HEK293 (cell line): ENCODE measurements at regions not wholly inside any gene's neighbourhood (a gene's known extent, or its start where the extent isn't known, plus 50 kb on each side); places are given as distances from the start of the nearest gene placed in this dataset.

Source experiments
- BCL11B ChIP-seq: fragments of 450-650 bp; formaldehyde crosslinking; IDR thresholded peaks from 2 replicates; pipeline ENCODE4 v1.5.1; 2016; ENCODE audit warnings: low read depth, missing biosample characterization, missing genetic modification characterization
- GFI1B ChIP-seq: fragments of 450-650 bp; formaldehyde crosslinking; IDR thresholded peaks from 2 replicates; pipeline ENCODE4 v1.5.1; 2016; ENCODE audit warnings: missing biosample characterization, missing genetic modification characterization
- GLI2 ChIP-seq: fragments of 450-650 bp; formaldehyde crosslinking; IDR thresholded peaks from 2 replicates; pipeline ENCODE4; 2017; ENCODE audit warnings: missing biosample characterization, missing genetic modification characterization, low read depth, borderline replicate concordance
- IKZF3 ChIP-seq: fragments of 450-650 bp; IDR thresholded peaks from 2 replicates; pipeline ENCODE4 v1.5.0; 2018; ENCODE audit warnings: missing biosample characterization, mild to moderate bottlenecking, missing genetic modification characterization, moderate library complexity
- PBX3 ChIP-seq: sonication (generic); formaldehyde crosslinking; IDR thresholded peaks from 2 replicates; pipeline ENCODE4 v1.8.1; 2022; ENCODE audit warnings: mild to moderate bottlenecking, moderate library complexity, missing genetic modification reagents
- YY1 ChIP-seq: fragments of 450-650 bp; formaldehyde crosslinking; IDR thresholded peaks from 2 replicates; pipeline ENCODE4 v1.5.1; 2018; ENCODE audit warnings: missing biosample characterization, missing genetic modification characterization
- ZBTB11 ChIP-seq: fragments of 450-650 bp; formaldehyde crosslinking; conservative IDR thresholded peaks from 2 replicates; pipeline ENCODE4 v1.5.1; 2016; ENCODE audit warnings: low read depth, missing biosample characterization, missing genetic modification characterization
- ZBTB20 ChIP-seq: fragments of 450-650 bp; formaldehyde crosslinking; IDR thresholded peaks from 2 replicates; pipeline ENCODE4 v1.5.1; 2016; ENCODE audit warnings: missing biosample characterization, missing genetic modification characterization
- ZFP3 ChIP-seq: fragments of 450-650 bp; formaldehyde crosslinking; IDR thresholded peaks from 2 replicates; pipeline ENCODE4 v1.5.1; 2016; ENCODE audit warnings: low read depth, missing biosample characterization, missing genetic modification characterization
- ZNF112 ChIP-seq: fragments of 450-650 bp; formaldehyde crosslinking; IDR thresholded peaks from 2 replicates; pipeline ENCODE4 v1.5.0; 2017; ENCODE audit warnings: missing biosample characterization, missing genetic modification characterization
- ZNF132 ChIP-seq: fragments of 450-650 bp; formaldehyde crosslinking; IDR thresholded peaks from 2 replicates; pipeline ENCODE4 v1.5.1; 2017; ENCODE audit warnings: missing biosample characterization, missing genetic modification characterization, borderline replicate concordance
- ZNF148 ChIP-seq: fragments of 450-650 bp; formaldehyde crosslinking; IDR thresholded peaks from 2 replicates; pipeline ENCODE4 v1.5.0; 2017; ENCODE audit warnings: missing biosample characterization, missing genetic modification characterization, borderline replicate concordance
- ZNF157 ChIP-seq: fragments of 450-650 bp; formaldehyde crosslinking; IDR thresholded peaks from 2 replicates; pipeline ENCODE4 v1.5.1; 2016; ENCODE audit warnings: missing biosample characterization, missing genetic modification characterization
- ZNF324 ChIP-seq: fragments of 450-650 bp; formaldehyde crosslinking; IDR thresholded peaks from 2 replicates; pipeline ENCODE4 v1.5.1; 2016; ENCODE audit warnings: missing biosample characterization, missing genetic modification characterization
- ZNF350 ChIP-seq: fragments of 450-650 bp; formaldehyde crosslinking; IDR thresholded peaks from 2 replicates; pipeline ENCODE4 v1.5.0; 2017; ENCODE audit warnings: missing biosample characterization, mild to moderate bottlenecking, missing genetic modification characterization
- ZNF394 ChIP-seq: fragments of 450-650 bp; formaldehyde crosslinking; IDR thresholded peaks from 2 replicates; pipeline ENCODE4 v1.5.1; 2016; ENCODE audit warnings: missing biosample characterization, missing genetic modification characterization, mild to moderate bottlenecking, moderate library complexity, borderline replicate concordance
- ZNF398 ChIP-seq: fragments of 450-650 bp; formaldehyde crosslinking; IDR thresholded peaks from 2 replicates; pipeline ENCODE4 v1.5.1; 2017; ENCODE audit warnings: missing biosample characterization, missing genetic modification characterization
- ZNF416 ChIP-seq: fragments of 450-650 bp; formaldehyde crosslinking; IDR thresholded peaks from 2 replicates; pipeline ENCODE4 v1.5.1; 2016; ENCODE audit warnings: missing biosample characterization, missing genetic modification characterization
- ZNF449 ChIP-seq: fragments of 450-650 bp; formaldehyde crosslinking; IDR thresholded peaks from 2 replicates; pipeline ENCODE4 v1.5.1; 2017; ENCODE audit warnings: missing biosample characterization, mild to moderate bottlenecking, missing genetic modification characterization, moderate library complexity
- ZNF549 ChIP-seq: fragments of 450-650 bp; IDR thresholded peaks from 2 replicates; pipeline ENCODE4 v1.5.1; 2018; ENCODE audit warnings: missing biosample characterization, missing genetic modification characterization, mild to moderate bottlenecking, inconsistent platforms, moderate library complexity
- ZNF600 ChIP-seq: fragments of 450-650 bp; formaldehyde crosslinking; IDR thresholded peaks from 2 replicates; pipeline ENCODE4 v1.5.1; 2016; ENCODE audit warnings: missing biosample characterization, missing genetic modification characterization
- ZNF677 ChIP-seq: fragments of 450-650 bp; IDR thresholded peaks from 2 replicates; pipeline ENCODE4 v1.5.0; 2018; ENCODE audit warnings: missing biosample characterization, mild to moderate bottlenecking, missing genetic modification characterization, moderate library complexity
- ZNF785 ChIP-seq: fragments of 450-650 bp; formaldehyde crosslinking; IDR thresholded peaks from 2 replicates; pipeline ENCODE4 v1.5.1; 2016; ENCODE audit warnings: missing biosample characterization, missing genetic modification characterization
- ZNF792 ChIP-seq: fragments of 450-650 bp; formaldehyde crosslinking; IDR thresholded peaks from 2 replicates; pipeline ENCODE4 v1.5.1; 2016; ENCODE audit warnings: missing biosample characterization, missing genetic modification characterization
- ZSCAN16 ChIP-seq: fragments of 450-650 bp; formaldehyde crosslinking; IDR thresholded peaks from 2 replicates; pipeline ENCODE4 v1.5.1; 2016; ENCODE audit warnings: missing biosample characterization, missing genetic modification characterization
- ZSCAN18 ChIP-seq: fragments of 450-650 bp; formaldehyde crosslinking; IDR thresholded peaks from 2 replicates; pipeline ENCODE4 v1.5.1; 2016; ENCODE audit warnings: missing biosample characterization, missing genetic modification characterization

GRCh38 chr10:86585037-86585929 is 63.7 kb upstream of the WAPL start (continued):
- no peak for TF ChIP-seq ZNF449 (tag by site-specific recombination)
- TF ChIP-seq ZNF549 (tag by site-specific recombination) = no peak
- no peak for TF ChIP-seq ZNF677 (tag by site-specific recombination)
- no peak for TF ChIP-seq ZNF416 (tag by site-specific recombination)
- no peak for TF ChIP-seq ZNF148
- TF ChIP-seq IKZF3 = peak; percentile 32; the same call in 1 of the 2 replicates
- no peak for TF ChIP-seq ZNF132 (tag by site-specific recombination)
- no peak for TF ChIP-seq ZNF350 (tag by site-specific recombination)
- TF ChIP-seq GFI1B = no peak
- TF ChIP-seq GLI2 (tag by site-specific recombination) = no peak
- TF ChIP-seq ZNF398 (tag by site-specific recombination) = no peak
- no peak for TF ChIP-seq ZNF112 (tag by site-specific recombination)
- TF ChIP-seq ZFP3 (tag by site-specific recombination) = no peak
- no peak for TF ChIP-seq YY1
- TF ChIP-seq ZSCAN16 (tag by site-specific recombination) = no peak
- TF ChIP-seq ZNF600 (tag by site-specific recombination) = no peak
- no peak for TF ChIP-seq ZBTB11
- no peak for TF ChIP-seq PBX3 (CRISPR knock-in tag)
- no peak for TF ChIP-seq ZNF157 (tag by site-specific recombination)
- no peak for TF ChIP-seq ZNF394
- TF ChIP-seq ZBTB20 (tag by site-specific recombination) = no peak
- no peak for TF ChIP-seq ZNF324
- TF ChIP-seq BCL11B (tag by site-specific recombination) = no peak
- TF ChIP-seq ZSCAN18 (tag by site-specific recombination) = no peak
- no peak for TF ChIP-seq ZNF785 (tag by site-specific recombination)
- no peak for TF ChIP-seq ZNF792
